Glutamatergic neuron (in vitro differentiated cells): ENCODE measurements at regions not wholly inside any gene's neighbourhood (a gene's known extent, or its start where the extent isn't known, plus 50 kb on each side); places are given as distances from the start of the nearest gene placed in this dataset.

ENCODE experiments used
- DNase-seq: peaks from one replicate; pipeline ENCODE4 v3.0.0; 2022
- H3K27ac Mint-ChIP-seq: one replicate; pipeline ENCODE4 v1.8.0; 2020; ENCODE audit warnings: mild to moderate bottlenecking, mixed read lengths, inconsistent platforms; ENCODE audit not compliant: unreplicated experiment
- H3K27me3 Mint-ChIP-seq: one replicate; pipeline ENCODE4 v1.8.0; 2020; ENCODE audit warnings: mild to moderate bottlenecking, moderate library complexity, mixed read lengths, inconsistent platforms; ENCODE audit not compliant: unreplicated experiment
- H3K36me3 Mint-ChIP-seq: one replicate; pipeline ENCODE4 v1.8.0; 2020; ENCODE audit warnings: mild to moderate bottlenecking, mixed read lengths, inconsistent platforms; ENCODE audit not compliant: unreplicated experiment
- H3K4me1 Mint-ChIP-seq: one replicate; pipeline ENCODE4 v1.8.0; 2020; ENCODE audit warnings: mild to moderate bottlenecking, low read depth, mixed read lengths, inconsistent platforms; ENCODE audit not compliant: unreplicated experiment
- H3K4me3 Mint-ChIP-seq: one replicate; pipeline ENCODE4 v1.8.0; 2020; ENCODE audit warnings: mild to moderate bottlenecking, mixed read lengths, inconsistent platforms; ENCODE audit not compliant: unreplicated experiment
- H3K9me3 Mint-ChIP-seq: one replicate; pipeline ENCODE4 v1.8.0; 2020; ENCODE audit warnings: mild to moderate bottlenecking, moderate library complexity, mixed read lengths, inconsistent platforms; ENCODE audit not compliant: unreplicated experiment
- CTCF ChIP-seq: fragments of 200-600 bp; sonication (generic); IDR thresholded peaks from one replicate; pipeline ENCODE4 v1.5.0; 2021; ENCODE audit not compliant: partially characterized antibody, unreplicated experiment

- Mint-ChIP-seq H3K36me3 (peaks cover 5% of the 10 kb centered on the region), H3K27ac (no peak overlapping the region)
- no peak for TF ChIP-seq CTCF
Measured at GRCh38 chr1:189987509-189987908, 490.2 kb downstream of the BRINP3 start.

GRCh38 chr1:189992856-189993255 lies 484.8 kb downstream of the BRINP3 start:
- Mint-ChIP-seq H3K9me3 (no peaks in the 10 kb centered on the region), H3K4me1 (no peaks in the 10 kb centered on the region), H3K4me3 (no peak overlapping the region), H3K27ac (no peak overlapping the region), H3K36me3 (peaks cover 6% of the 10 kb centered on the region), H3K27me3 (peaks cover 1% of the 10 kb centered on the region)
- TF ChIP-seq CTCF = no peak
- DNase-seq = no peak

More at GRCh38 chr1:189987509-189987908, 490.2 kb downstream of the BRINP3 start:
- Mint-ChIP-seq H3K9me3 (no peaks in the 10 kb centered on the region), H3K27me3 (peaks cover 1% of the 10 kb centered on the region), H3K4me3 (no peak overlapping the region), H3K4me1 (no peaks in the 10 kb centered on the region)
- DNase-seq = no peak

GRCh38 chr1:190000365-190000872 lies 477.2 kb downstream of the BRINP3 start:
- Mint-ChIP-seq H3K27ac (no peak overlapping the region), H3K36me3 (no peaks in the 10 kb centered on the region), H3K4me1 (no peaks in the 10 kb centered on the region)

GRCh38 chr1:190001187-190001586 lies 476.5 kb downstream of the BRINP3 start:
- Mint-ChIP-seq H3K4me1 (no peaks in the 10 kb centered on the region), H3K36me3 (no peaks in the 10 kb centered on the region), H3K27me3 (no peaks in the 10 kb centered on the region), H3K27ac (no peak overlapping the region), H3K9me3 (no peaks in the 10 kb centered on the region), H3K4me3 (no peak overlapping the region)
- DNase-seq = no peak
- TF ChIP-seq CTCF = no peak

More at GRCh38 chr1:190000365-190000872, 477.2 kb downstream of the BRINP3 start:
- no peaks in the 10 kb centered on the region for H3K9me3 Mint-ChIP-seq
- TF ChIP-seq CTCF = no peak
- no peak for DNase-seq
- H3K27me3 Mint-ChIP-seq = no peaks in the 10 kb centered on the region
- no peak overlapping the region for H3K4me3 Mint-ChIP-seq

GRCh38 chr1:190003376-190003775 lies 474.3 kb downstream of the BRINP3 start:
- H3K27me3 Mint-ChIP-seq = no peaks in the 10 kb centered on the region
- H3K27ac Mint-ChIP-seq = no peak overlapping the region
- no peak overlapping the region for H3K4me3 Mint-ChIP-seq
- H3K4me1 Mint-ChIP-seq = no peaks in the 10 kb centered on the region
- TF ChIP-seq CTCF = no peak
- no peaks in the 10 kb centered on the region for H3K9me3 Mint-ChIP-seq
- DNase-seq = no peak
- H3K36me3 Mint-ChIP-seq = no peaks in the 10 kb centered on the region
